ENCODE measurements at regions not wholly inside any gene's neighbourhood (a gene's known extent, or its start where the extent isn't known, plus 50 kb on each side); places are given as distances from the start of the nearest gene placed in this dataset.
"Not testable (repeated sequence)": the region's sequence is repeated elsewhere in the genome, so short reads cannot be mapped to it uniquely, and the experiment has no call there.

DNA sequence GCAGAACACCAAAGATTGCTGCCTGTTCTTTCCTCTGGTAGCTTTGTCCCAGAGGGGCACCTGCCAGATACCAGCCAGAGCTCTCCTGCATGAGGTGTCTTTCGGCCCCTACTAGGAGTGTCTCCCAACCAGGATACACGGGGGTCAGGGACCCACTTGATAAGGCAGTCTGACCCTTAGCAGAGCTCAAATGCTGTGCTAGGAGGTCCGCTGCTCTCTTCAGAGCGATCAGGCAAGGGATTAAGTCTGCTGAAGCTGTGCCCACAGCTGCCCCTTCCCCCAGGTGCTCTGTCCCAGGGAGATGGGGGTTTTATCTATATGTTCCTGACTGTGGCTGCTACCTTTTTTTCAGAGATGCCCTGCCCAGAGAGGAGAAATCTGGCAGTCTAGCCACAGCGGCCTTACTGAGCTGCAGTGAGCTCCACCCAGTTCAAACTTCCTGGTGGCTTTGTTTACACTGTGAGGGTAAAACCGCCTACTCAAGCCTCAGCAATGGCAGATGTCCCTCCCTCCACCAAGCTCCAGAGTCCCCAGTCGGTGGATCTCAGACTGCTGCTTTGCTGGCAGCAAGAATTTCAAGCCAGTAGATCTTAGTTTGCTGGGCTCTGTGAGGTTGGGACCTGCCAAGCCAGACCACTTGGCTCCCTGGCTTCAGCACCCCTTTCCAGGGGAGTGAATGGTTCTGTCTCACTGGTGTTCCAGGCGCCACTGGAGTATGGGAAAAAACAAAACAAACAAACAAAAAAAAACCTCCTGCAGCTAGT is 52.0 kb upstream of the TMTC2 start:
- TF ChIP-seq, protein P1, sequence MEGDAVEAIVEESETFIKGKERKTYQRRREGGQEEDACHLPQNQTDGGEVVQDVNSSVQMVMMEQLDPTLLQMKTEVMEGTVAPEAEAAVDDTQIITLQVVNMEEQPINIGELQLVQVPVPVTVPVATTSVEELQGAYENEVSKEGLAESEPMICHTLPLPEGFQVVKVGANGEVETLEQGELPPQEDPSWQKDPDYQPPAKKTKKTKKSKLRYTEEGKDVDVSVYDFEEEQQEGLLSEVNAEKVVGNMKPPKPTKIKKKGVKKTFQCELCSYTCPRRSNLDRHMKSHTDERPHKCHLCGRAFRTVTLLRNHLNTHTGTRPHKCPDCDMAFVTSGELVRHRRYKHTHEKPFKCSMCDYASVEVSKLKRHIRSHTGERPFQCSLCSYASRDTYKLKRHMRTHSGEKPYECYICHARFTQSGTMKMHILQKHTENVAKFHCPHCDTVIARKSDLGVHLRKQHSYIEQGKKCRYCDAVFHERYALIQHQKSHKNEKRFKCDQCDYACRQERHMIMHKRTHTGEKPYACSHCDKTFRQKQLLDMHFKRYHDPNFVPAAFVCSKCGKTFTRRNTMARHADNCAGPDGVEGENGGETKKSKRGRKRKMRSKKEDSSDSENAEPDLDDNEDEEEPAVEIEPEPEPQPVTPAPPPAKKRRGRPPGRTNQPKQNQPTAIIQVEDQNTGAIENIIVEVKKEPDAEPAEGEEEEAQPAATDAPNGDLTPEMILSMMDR (IDR thresholded peaks at IDR 0.05), result not testable (repeated sequence)
- peak in 1 of 2 donors; percentile 12 for TF ChIP-seq POLR2A (IDR thresholded peaks at IDR 0.05)
